GM12878 (cell line): ENCODE measurements at regions not wholly inside any gene's neighbourhood (a gene's known extent, or its start where the extent isn't known, plus 50 kb on each side); places are given as distances from the start of the nearest gene placed in this dataset.

Experiments used
- ATAC-seq: fragments of 200-7000 bp; cut with Tn5 transposase; 3 replicates; pipeline ENCODE4 v1.9.1; 2020; ENCODE audit warnings: mild to moderate bottlenecking, moderate library complexity
- BruUV-seq: library from RNA; stranded (reverse); fragments of 400-500 nt; replicated peaks from 2 replicates; lab custom pipeline; 2021; lab: Mats Ljungman, UMichigan
- CTCF ChIA-PET: fragments of 300-600 bp; sonication (Branson Sonifier 250); formaldehyde crosslinking; extraction: SDS; loops from one replicate; lab custom pipeline; 2021; ENCODE audit warnings: inconsistent platforms; lab: Yijun Ruan, JAX
- POLR2A ChIA-PET: fragments of 350-600 bp; formaldehyde crosslinking; extraction: SDS; loops from one replicate; lab custom pipeline; 2021; ENCODE audit warnings: inconsistent platforms; lab: Charles Lee
- RAD21 ChIA-PET: fragments of 300-600 bp; sonication (Branson Sonifier 250); formaldehyde crosslinking; loops from one replicate; lab custom pipeline; 2023; ENCODE audit warnings: antibody characterized with exemption; ENCODE audit not compliant: unreplicated experiment; lab: Charles Lee
- SMC1A ChIA-PET: fragments of 300-600 bp; sonication (Branson Sonifier 250); formaldehyde crosslinking; loops from one replicate; lab custom pipeline; 2023; ENCODE audit not compliant: unreplicated experiment, uncharacterized antibody; lab: Charles Lee
- DNase-seq: peaks from one replicate; pipeline ENCODE4 v3.0.0-alpha.2; 2011; ENCODE audit warnings: low read depth, low spot score
- FAIRE-seq: peaks from 3 replicates; lab custom pipeline; 2011; peaks lifted over from hg19 to GRCh38; lab: Jason Lieb, UNC
- H2AFZ ChIP-seq: 2 replicates; pipeline ENCODE4 v1.6.0; 2011; ENCODE audit warnings: low read depth, low read length, control low read depth; ENCODE audit not compliant: control insufficient read depth
- H3K27ac ChIP-seq: 2 replicates; pipeline ENCODE4 v1.5.1; 2011; ENCODE audit warnings: control low read depth; ENCODE audit not compliant: control insufficient read depth, insufficient read depth
- H3K27me3 ChIP-seq, 2 experiments: replicated peaks in 1 of 2; 2 replicates each; pipeline versions ENCODE4 v1.6.0 to v1.6.1; 2011; ENCODE audit warnings: low read length in 1 of 2; ENCODE audit not compliant: control insufficient read depth in 2 of 2, insufficient read depth in 2 of 2
- H3K36me3 ChIP-seq, 2 experiments: 2 replicates each; pipeline ENCODE4 v1.5.1; 2011; ENCODE audit warnings: low read length in 1 of 2; ENCODE audit not compliant: control insufficient read depth in 2 of 2, insufficient read depth in 2 of 2
- H3K4me1 ChIP-seq: 2 replicates; pipeline ENCODE4 v1.6.1; 2011; ENCODE audit warnings: mild to moderate bottlenecking, low read length, moderate library complexity, mixed read lengths; ENCODE audit not compliant: control insufficient read depth, insufficient read depth
- H3K4me2 ChIP-seq: 2 replicates; pipeline ENCODE4 v1.6.0; 2011; ENCODE audit warnings: control low read depth; ENCODE audit not compliant: control insufficient read depth, insufficient read depth
- H3K4me3 ChIP-seq: fragments of 200-600 bp; sonication (generic); 2 replicates; pipeline ENCODE4 v1.5.1; 2016
- H3K79me2 ChIP-seq: 2 replicates; pipeline ENCODE4 v1.6.0; 2011; ENCODE audit warnings: low read length; ENCODE audit not compliant: control insufficient read depth, insufficient read depth
- H3K9ac ChIP-seq: 2 replicates; pipeline ENCODE4 v1.8.0; 2011; ENCODE audit warnings: low read length, control low read depth, mixed read lengths; ENCODE audit not compliant: control insufficient read depth, insufficient read depth
- H3K9me3 ChIP-seq: replicated peaks from 3 replicates; pipeline ENCODE4 v1.5.1; 2011; ENCODE audit warnings: mild to moderate bottlenecking, low read length; ENCODE audit not compliant: control insufficient read depth, insufficient read depth
- H4K20me1 ChIP-seq: 2 replicates; pipeline ENCODE4 v1.6.0; 2011; ENCODE audit not compliant: control insufficient read depth, insufficient read depth
- CREB1 ChIP-seq: IDR thresholded peaks from 2 replicates; pipeline ENCODE4 v1.6.1; 2012; ENCODE audit warnings: low read depth, mild to moderate bottlenecking, inconsistent platforms
- CREM ChIP-seq: IDR thresholded peaks from 2 replicates; pipeline ENCODE4 v1.6.1; 2014; ENCODE audit warnings: antibody characterized with exemption, low read depth
- HCFC1 ChIP-seq: fragments of 150-350 bp; IDR thresholded peaks from 2 replicates; pipeline ENCODE4 v1.6.1; 2014; ENCODE audit warnings: low read length
- LARP7 ChIP-seq: fragments of 450-650 bp; IDR thresholded peaks from 2 replicates; pipeline ENCODE4 v1.6.1; 2017; ENCODE audit warnings: mild to moderate bottlenecking
- RAD21 ChIP-seq: IDR thresholded peaks from 2 replicates; pipeline ENCODE4 v1.6.1; 2011; ENCODE audit warnings: mild to moderate bottlenecking, low read depth, low read length, moderate library complexity; ENCODE audit not compliant: insufficient read depth
- STAT1 ChIP-seq: fragments of 450-650 bp; conservative IDR thresholded peaks from 2 replicates; pipeline ENCODE4 v1.6.1; 2014; ENCODE audit warnings: antibody characterized with exemption, mild to moderate bottlenecking
- STAT3 ChIP-seq: IDR thresholded peaks from 2 replicates; pipeline ENCODE4 v1.6.1; 2011; ENCODE audit warnings: low read depth, low read length, improper control_type of control experiment
- WRNIP1 ChIP-seq: IDR thresholded peaks from 2 replicates; pipeline ENCODE4 v1.6.1; 2011; ENCODE audit warnings: low read depth, low read length, improper control_type of control experiment, borderline replicate concordance
- WGBS: methylation state at CpG from one replicate; pipeline ENCODE4 v1.1.6; 2016; ENCODE audit warnings: low lambda C conversion rate; ENCODE audit not compliant: insufficient replicate concordance, insufficient coverage; ENCODE audit errors: missing lambda C conversion rate; 5-methylcytosine and 5-hydroxymethylcytosine counted together
- in situ Hi-C: fragments of 300-500 bp; cut with MboI; formaldehyde crosslinking; loops from 9 replicates; pipeline ENCODE4 v1.14.3; 2018; ENCODE audit warnings: mixed read lengths
- intact Hi-C: fragments of 100-400 bp; cut with micrococcal nuclease; formaldehyde crosslinking; loops from one replicate; pipeline ENCODE4 v1.14.2; 2022; ENCODE audit not compliant: unreplicated experiment
- TF ChIP-seq, protein P1 (sequence below): fragments of 450-650 bp; IDR thresholded peaks from 2 replicates; pipeline ENCODE4 v1.6.1; 2018; ENCODE audit warnings: mild to moderate bottlenecking, low read depth, moderate library complexity; ENCODE audit not compliant: partially characterized antibody
- TF ChIP-seq, protein P2 (sequence below): fragments of 150-350 bp; IDR thresholded peaks from 2 replicates; pipeline ENCODE4 v1.6.1; 2016; ENCODE audit warnings: low read depth, low read length

DNA sequence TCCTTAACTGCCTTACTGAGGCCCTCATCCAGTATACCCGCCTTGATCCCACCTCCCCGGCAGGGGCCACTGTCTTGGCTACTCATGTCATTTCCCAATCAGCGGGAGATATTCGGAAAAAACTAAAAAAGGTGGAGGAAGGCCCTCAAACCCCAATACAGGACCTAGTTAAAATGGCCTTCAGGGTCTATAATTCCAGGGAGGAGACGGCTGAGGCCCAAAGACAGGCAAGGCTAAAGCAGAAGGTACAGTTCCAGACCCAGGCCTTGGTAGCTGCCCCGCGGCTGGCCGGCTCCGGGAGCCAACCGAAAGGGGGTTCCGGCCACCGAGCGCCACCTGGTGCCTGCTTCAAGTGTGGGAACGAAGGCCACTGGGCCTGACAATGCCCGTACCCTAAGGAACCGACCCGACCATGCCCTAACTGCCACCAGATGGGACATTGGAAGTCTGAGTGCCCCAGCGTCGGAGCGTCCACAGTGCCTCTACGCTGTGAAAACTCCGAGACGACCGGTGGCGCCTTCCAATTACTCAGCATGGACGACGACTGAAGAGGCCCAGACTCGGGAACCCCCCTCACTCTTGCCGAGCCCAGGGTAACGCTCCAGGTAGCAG lies 959.6 kb downstream of the RPA4 start:
- SMC1A ChIA-PET, result no interaction called here
- Histone ChIP-seq H3K79me2 (no peaks in the 10 kb centered on the region), H3K9ac (no peak overlapping the region), H3K4me3 (no peak overlapping the region), H3K4me2 (no peak overlapping the region), H3K9me3 (no peaks in the 10 kb centered on the region; the same call in 2 of the 3 replicates), H2AFZ (no peak overlapping the region), H3K4me1 (no peaks in the 10 kb centered on the region), H3K36me3 (no peaks in the 10 kb centered on the region), H3K27ac (no peak overlapping the region), H4K20me1 (no peaks in the 10 kb centered on the region), H3K27me3 (no peaks in the 10 kb centered on the region)
- intact Hi-C loops (no loop called here), in situ Hi-C loops (no loop called here)
- POLR2A ChIA-PET, result no interaction called here
- 75% methylated on average over 30 of the region's 30 CpGs for WGBS
- FAIRE-seq (no peak), ATAC-seq (no peak), DNase-seq (no peak)
- no peak for TF ChIP-seq STAT1
- TF ChIP-seq LARP7, result no peak
- TF ChIP-seq HCFC1, result no peak
- no peak for TF ChIP-seq WRNIP1
- TF ChIP-seq STAT3, result no peak
- TF ChIP-seq, protein P1, sequence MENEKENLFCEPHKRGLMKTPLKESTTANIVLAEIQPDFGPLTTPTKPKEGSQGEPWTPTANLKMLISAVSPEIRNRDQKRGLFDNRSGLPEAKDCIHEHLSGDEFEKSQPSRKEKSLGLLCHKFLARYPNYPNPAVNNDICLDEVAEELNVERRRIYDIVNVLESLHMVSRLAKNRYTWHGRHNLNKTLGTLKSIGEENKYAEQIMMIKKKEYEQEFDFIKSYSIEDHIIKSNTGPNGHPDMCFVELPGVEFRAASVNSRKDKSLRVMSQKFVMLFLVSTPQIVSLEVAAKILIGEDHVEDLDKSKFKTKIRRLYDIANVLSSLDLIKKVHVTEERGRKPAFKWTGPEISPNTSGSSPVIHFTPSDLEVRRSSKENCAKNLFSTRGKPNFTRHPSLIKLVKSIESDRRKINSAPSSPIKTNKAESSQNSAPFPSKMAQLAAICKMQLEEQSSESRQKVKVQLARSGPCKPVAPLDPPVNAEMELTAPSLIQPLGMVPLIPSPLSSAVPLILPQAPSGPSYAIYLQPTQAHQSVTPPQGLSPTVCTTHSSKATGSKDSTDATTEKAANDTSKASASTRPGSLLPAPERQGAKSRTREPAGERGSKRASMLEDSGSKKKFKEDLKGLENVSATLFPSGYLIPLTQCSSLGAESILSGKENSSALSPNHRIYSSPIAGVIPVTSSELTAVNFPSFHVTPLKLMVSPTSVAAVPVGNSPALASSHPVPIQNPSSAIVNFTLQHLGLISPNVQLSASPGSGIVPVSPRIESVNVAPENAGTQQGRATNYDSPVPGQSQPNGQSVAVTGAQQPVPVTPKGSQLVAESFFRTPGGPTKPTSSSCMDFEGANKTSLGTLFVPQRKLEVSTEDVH, result no peak
- TF ChIP-seq CREM, result no peak
- no peak for TF ChIP-seq CREB1
- TF ChIP-seq RAD21, result no peak
- TF ChIP-seq, protein P2, sequence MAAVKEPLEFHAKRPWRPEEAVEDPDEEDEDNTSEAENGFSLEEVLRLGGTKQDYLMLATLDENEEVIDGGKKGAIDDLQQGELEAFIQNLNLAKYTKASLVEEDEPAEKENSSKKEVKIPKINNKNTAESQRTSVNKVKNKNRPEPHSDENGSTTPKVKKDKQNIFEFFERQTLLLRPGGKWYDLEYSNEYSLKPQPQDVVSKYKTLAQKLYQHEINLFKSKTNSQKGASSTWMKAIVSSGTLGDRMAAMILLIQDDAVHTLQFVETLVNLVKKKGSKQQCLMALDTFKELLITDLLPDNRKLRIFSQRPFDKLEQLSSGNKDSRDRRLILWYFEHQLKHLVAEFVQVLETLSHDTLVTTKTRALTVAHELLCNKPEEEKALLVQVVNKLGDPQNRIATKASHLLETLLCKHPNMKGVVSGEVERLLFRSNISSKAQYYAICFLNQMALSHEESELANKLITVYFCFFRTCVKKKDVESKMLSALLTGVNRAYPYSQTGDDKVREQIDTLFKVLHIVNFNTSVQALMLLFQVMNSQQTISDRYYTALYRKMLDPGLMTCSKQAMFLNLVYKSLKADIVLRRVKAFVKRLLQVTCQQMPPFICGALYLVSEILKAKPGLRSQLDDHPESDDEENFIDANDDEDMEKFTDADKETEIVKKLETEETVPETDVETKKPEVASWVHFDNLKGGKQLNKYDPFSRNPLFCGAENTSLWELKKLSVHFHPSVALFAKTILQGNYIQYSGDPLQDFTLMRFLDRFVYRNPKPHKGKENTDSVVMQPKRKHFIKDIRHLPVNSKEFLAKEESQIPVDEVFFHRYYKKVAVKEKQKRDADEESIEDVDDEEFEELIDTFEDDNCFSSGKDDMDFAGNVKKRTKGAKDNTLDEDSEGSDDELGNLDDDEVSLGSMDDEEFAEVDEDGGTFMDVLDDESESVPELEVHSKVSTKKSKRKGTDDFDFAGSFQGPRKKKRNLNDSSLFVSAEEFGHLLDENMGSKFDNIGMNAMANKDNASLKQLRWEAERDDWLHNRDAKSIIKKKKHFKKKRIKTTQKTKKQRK, result no peak
- RAD21 ChIA-PET, result no interaction called here
- CTCF ChIA-PET, result no interaction called here
- no TSS peak for BruUV-seq
